ENCODE measurements at regions not wholly inside any gene's neighbourhood (a gene's known extent, or its start where the extent isn't known, plus 50 kb on each side); places are given as distances from the start of the nearest gene placed in this dataset.

DNA sequence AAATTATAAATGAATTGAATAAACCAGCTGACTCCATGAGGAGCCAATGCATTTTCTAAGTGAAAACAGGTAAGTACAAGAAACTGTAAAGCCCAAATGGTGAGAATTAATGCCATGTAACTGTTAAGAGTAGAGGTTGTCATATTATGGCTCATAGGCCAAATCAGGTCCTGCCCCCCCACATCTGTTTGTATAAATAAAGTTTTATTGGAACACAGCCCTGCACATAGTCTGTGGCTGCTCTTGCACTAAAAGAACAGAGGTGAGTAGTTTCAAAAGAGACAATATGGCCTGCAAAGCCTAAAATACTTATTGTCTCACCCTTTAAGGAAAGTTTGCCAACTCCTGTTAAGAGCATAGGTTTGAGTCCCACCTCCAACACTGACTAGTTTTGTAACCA lies 140.5 kb upstream of the SRRM4 start:
- TF ChIP-seq, protein P1, sequence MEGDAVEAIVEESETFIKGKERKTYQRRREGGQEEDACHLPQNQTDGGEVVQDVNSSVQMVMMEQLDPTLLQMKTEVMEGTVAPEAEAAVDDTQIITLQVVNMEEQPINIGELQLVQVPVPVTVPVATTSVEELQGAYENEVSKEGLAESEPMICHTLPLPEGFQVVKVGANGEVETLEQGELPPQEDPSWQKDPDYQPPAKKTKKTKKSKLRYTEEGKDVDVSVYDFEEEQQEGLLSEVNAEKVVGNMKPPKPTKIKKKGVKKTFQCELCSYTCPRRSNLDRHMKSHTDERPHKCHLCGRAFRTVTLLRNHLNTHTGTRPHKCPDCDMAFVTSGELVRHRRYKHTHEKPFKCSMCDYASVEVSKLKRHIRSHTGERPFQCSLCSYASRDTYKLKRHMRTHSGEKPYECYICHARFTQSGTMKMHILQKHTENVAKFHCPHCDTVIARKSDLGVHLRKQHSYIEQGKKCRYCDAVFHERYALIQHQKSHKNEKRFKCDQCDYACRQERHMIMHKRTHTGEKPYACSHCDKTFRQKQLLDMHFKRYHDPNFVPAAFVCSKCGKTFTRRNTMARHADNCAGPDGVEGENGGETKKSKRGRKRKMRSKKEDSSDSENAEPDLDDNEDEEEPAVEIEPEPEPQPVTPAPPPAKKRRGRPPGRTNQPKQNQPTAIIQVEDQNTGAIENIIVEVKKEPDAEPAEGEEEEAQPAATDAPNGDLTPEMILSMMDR (IDR thresholded peaks at IDR 0.05), result no peak
- TF ChIP-seq POLR2A (IDR thresholded peaks at IDR 0.05), result no peak
